Vagina (tissue), 2 donors: ENCODE measurements at regions not wholly inside any gene's neighbourhood (a gene's known extent, or its start where the extent isn't known, plus 50 kb on each side); places are given as distances from the start of the nearest gene placed in this dataset.

Source experiments
- DNase-seq, 2 donors: peaks; one replicate each; pipeline ENCODE4 v3.0.0-alpha.2; 2017; ENCODE audit errors: extremely low spot score in 2 of 2
- H3K27ac ChIP-seq: fragments of 200-600 bp; sonication (generic); one replicate; pipeline ENCODE4 v1.5.1; 2019
- H3K27me3 ChIP-seq: fragments of 200-600 bp; sonication (generic); one replicate; pipeline ENCODE4 v1.5.1; 2019
- H3K36me3 ChIP-seq, 2 donors: fragments of 200-600 bp; sonication (generic); one replicate each; pipeline ENCODE4 v1.5.1; 2017 to 2019
- H3K4me1 ChIP-seq: fragments of 200-600 bp; sonication (generic); one replicate; pipeline ENCODE4 v1.5.1; 2019
- H3K4me3 ChIP-seq, 2 donors: fragments of 200-600 bp; sonication (generic); 1 replicate in 1 of 2; 2 replicates in 1 of 2; pipeline ENCODE4 v1.5.1; 2016 to 2019
- H3K9me3 ChIP-seq: fragments of 200-600 bp; sonication (generic); one replicate; pipeline ENCODE4 v1.5.1; 2019
- CTCF ChIP-seq, 3 experiments: fragments of 450-650 bp in 2 of 3; fragments of 200-600 bp in 1 of 3; sonication (generic) in 1 of 3; IDR thresholded peaks; one replicate each; pipeline ENCODE4 v1.5.1; 2017 to 2019; ENCODE audit warnings: antibody characterized with exemption in 3 of 3, mild to moderate bottlenecking in 2 of 3, moderate library complexity in 2 of 3
- POLR2A ChIP-seq, 2 donors: fragments of 450-650 bp; IDR thresholded peaks; one replicate each; pipeline ENCODE4 v1.6.1; 2017; ENCODE audit warnings: antibody characterized with exemption in 2 of 2, mild to moderate bottlenecking in 2 of 2, moderate library complexity in 2 of 2
- POLR2AphosphoS5 ChIP-seq, 2 donors: sonication (generic); formaldehyde crosslinking; IDR thresholded peaks; one replicate each; pipeline ENCODE4 v1.9.0; 2017; ENCODE audit warnings: antibody characterized with exemption in 2 of 2, mild to moderate bottlenecking in 2 of 2, low read depth in 1 of 2; ENCODE audit not compliant: insufficient read depth in 1 of 2
- intact Hi-C: fragments of 100-400 bp; cut with DNase I; formaldehyde crosslinking; loops from one replicate; pipeline ENCODE4 v1.15.1; 2023

- Histone ChIP-seq H3K27ac (no peak overlapping the region), H3K27me3 (no peaks in the 10 kb centered on the region), H3K4me3 (no peak overlapping the region), H3K4me1 (no peaks in the 10 kb centered on the region), H3K36me3 (no peaks in the 10 kb centered on the region), H3K9me3 (no peaks in the 10 kb centered on the region)
- no peak for DNase-seq
- no peak for TF ChIP-seq POLR2A (IDR thresholded peaks at IDR 0.05)
- no peak for TF ChIP-seq CTCF (IDR thresholded peaks at IDR 0.05)
- TF ChIP-seq POLR2AphosphoS5 (IDR thresholded peaks at IDR 0.05; ENCODE audit: insufficient read depth in 1 of 2, low read depth in 1 of 2), result no peak
- intact Hi-C loops, result no loop called here
Measured at GRCh38 chrX:39327705-39328104, 526.4 kb downstream of the MID1IP1 start.

- TF ChIP-seq POLR2A (IDR thresholded peaks at IDR 0.05), result no peak
- Histone ChIP-seq H3K9me3 (no peaks in the 10 kb centered on the region), H3K27ac (no peak overlapping the region), H3K4me1 (no peaks in the 10 kb centered on the region), H3K4me3 (no peak overlapping the region), H3K27me3 (no peaks in the 10 kb centered on the region), H3K36me3 (no peaks in the 10 kb centered on the region)
- intact Hi-C loops, result no loop called here
- no peak for DNase-seq
Measured at GRCh38 chrX:39328661-39329060, 527.4 kb downstream of the MID1IP1 start.

- H3K27ac ChIP-seq, result no peak overlapping the region
- no peak for DNase-seq
- no peak for TF ChIP-seq POLR2A (IDR thresholded peaks at IDR 0.05)
- no peak for TF ChIP-seq POLR2AphosphoS5 (IDR thresholded peaks at IDR 0.05; ENCODE audit: insufficient read depth in 1 of 2, low read depth in 1 of 2)
- no peak for TF ChIP-seq CTCF (IDR thresholded peaks at IDR 0.05)
- H3K9me3 ChIP-seq, result no peaks in the 10 kb centered on the region
- H3K36me3 ChIP-seq, result no peaks in the 10 kb centered on the region
- no peaks in the 10 kb centered on the region for H3K27me3 ChIP-seq
- intact Hi-C loops, result no loop called here
- no peak overlapping the region for H3K4me3 ChIP-seq
- peaks cover 6% of the 10 kb centered on the region for H3K4me1 ChIP-seq
Measured at GRCh38 chrX:39331082-39331704, 529.9 kb downstream of the MID1IP1 start.

GRCh38 chrX:39333451-39333850, 532.2 kb downstream of the MID1IP1 start:
- DNase-seq, result no peak
- Histone ChIP-seq H3K27me3 (no peaks in the 10 kb centered on the region), H3K9me3 (no peaks in the 10 kb centered on the region), H3K27ac (no peak overlapping the region), H3K36me3 (no peaks in the 10 kb centered on the region), H3K4me3 (no peak overlapping the region), H3K4me1 (peaks cover 20% of the 10 kb centered on the region)
- no peak for TF ChIP-seq POLR2AphosphoS5 (IDR thresholded peaks at IDR 0.05; ENCODE audit: insufficient read depth in 1 of 2, low read depth in 1 of 2)
- no peak for TF ChIP-seq CTCF (IDR thresholded peaks at IDR 0.05)
- intact Hi-C loops, result no loop called here

GRCh38 chrX:39335513-39336235, 534.4 kb downstream of the MID1IP1 start:
- intact Hi-C loops, result no loop called here
- no peak overlapping the region for H3K27ac ChIP-seq
- H3K36me3 ChIP-seq, result no peaks in the 10 kb centered on the region
- no peaks in the 10 kb centered on the region for H3K9me3 ChIP-seq
- DNase-seq, result no peak
- H3K4me1 ChIP-seq, result peaks cover 20% of the 10 kb centered on the region
- no peaks in the 10 kb centered on the region for H3K27me3 ChIP-seq
- TF ChIP-seq CTCF (IDR thresholded peaks at IDR 0.05), result no peak
- H3K4me3 ChIP-seq, result no peak overlapping the region
